SU-DHL-6 (cell line): ENCODE measurements at regions not wholly inside any gene's neighbourhood (a gene's known extent, or its start where the extent isn't known, plus 50 kb on each side); places are given as distances from the start of the nearest gene placed in this dataset.
"Not testable (repeated sequence)": the region's sequence is repeated elsewhere in the genome, so short reads cannot be mapped to it uniquely, and the experiment has no call there.

Source experiments
- H2AFZ ChIP-seq: fragments of 200-600 bp; sonication (generic); 2 replicates; pipeline ENCODE4 v1.6.1; 2014; ENCODE audit warnings: low read depth, mild to moderate bottlenecking, moderate library complexity, mixed read lengths, antibody characterized with exemption, low read length; ENCODE audit not compliant: severe bottlenecking
- H3F3A ChIP-seq: fragments of 200-600 bp; shearing (Covaris generic); 2 replicates; pipeline ENCODE4 v1.6.0; 2016; ENCODE audit warnings: antibody characterized with exemption, mild to moderate bottlenecking; ENCODE audit not compliant: insufficient read depth
- H3K27ac ChIP-seq: fragments of 200-600 bp; sonication (generic); 2 replicates; pipeline ENCODE4 v1.5.1; 2016; ENCODE audit warnings: low read depth, mild to moderate bottlenecking, low read length, moderate library complexity, mixed read lengths
- H3K27me3 ChIP-seq: fragments of 200-600 bp; sonication (generic), shearing (Covaris generic); 2 replicates; pipeline ENCODE4 v1.6.0; 2014; ENCODE audit warnings: mild to moderate bottlenecking, low read length
- H3K36me3 ChIP-seq: fragments of 200-600 bp; sonication (generic); 2 replicates; pipeline ENCODE4 v1.6.1; 2014; ENCODE audit warnings: mild to moderate bottlenecking, low read length, mixed read lengths
- H3K4me2 ChIP-seq: fragments of 300-600, 200-600 bp; shearing (Covaris generic), sonication (generic); 2 replicates; pipeline ENCODE4 v1.6.0; 2014; ENCODE audit warnings: low read length, low read depth, mild to moderate bottlenecking; ENCODE audit not compliant: poor library complexity, severe bottlenecking
- H3K4me3 ChIP-seq: fragments of 200-600 bp; sonication (generic); 2 replicates; pipeline ENCODE4 v1.5.1; 2014; ENCODE audit warnings: antibody characterized with exemption, low read length, mild to moderate bottlenecking, mixed read lengths; ENCODE audit not compliant: insufficient read depth, poor library complexity, severe bottlenecking
- H3K79me2 ChIP-seq: fragments of 200-600 bp; sonication (generic); 2 replicates; pipeline ENCODE4 v1.6.1; 2014; ENCODE audit warnings: mild to moderate bottlenecking, low read length, moderate library complexity; ENCODE audit not compliant: insufficient read depth
- H3K9ac ChIP-seq: fragments of 200-600 bp; sonication (generic); 2 replicates; pipeline ENCODE4 v1.7.0; 2014; ENCODE audit warnings: mild to moderate bottlenecking, low read length
- H3K9me2 ChIP-seq: fragments of 200-600 bp; sonication (generic); replicated peaks from 2 replicates; pipeline ENCODE4 v1.6.1; 2014; ENCODE audit warnings: low read length; ENCODE audit not compliant: insufficient read depth
- H3K9me3 ChIP-seq: fragments of 200-600 bp; sonication (generic); 2 replicates; pipeline ENCODE4 v1.6.1; 2014; ENCODE audit warnings: low read length, mixed read lengths; ENCODE audit not compliant: insufficient read depth
- H4K20me1 ChIP-seq: fragments of 200-600 bp; sonication (generic); 2 replicates; pipeline ENCODE4 v1.6.1; 2014; ENCODE audit warnings: low read depth, mild to moderate bottlenecking, antibody characterized with exemption, low read length, moderate library complexity, mixed read lengths
- CTCF ChIP-seq: fragments of 200-600 bp; sonication (generic); IDR thresholded peaks from one replicate; pipeline ENCODE4 v1.5.1; 2017; ENCODE audit warnings: antibody characterized with exemption, mild to moderate bottlenecking, low read length, moderate library complexity; ENCODE audit not compliant: insufficient read depth, poor library complexity, severe bottlenecking
- EZH2phosphoT487 ChIP-seq: fragments of 200-600 bp; sonication (generic), shearing (Covaris generic); conservative IDR thresholded peaks from 2 replicates; pipeline ENCODE4 v1.6.1; 2018; ENCODE audit warnings: mild to moderate bottlenecking, antibody characterized with exemption, low read length, moderate library complexity, mixed read lengths

DNA sequence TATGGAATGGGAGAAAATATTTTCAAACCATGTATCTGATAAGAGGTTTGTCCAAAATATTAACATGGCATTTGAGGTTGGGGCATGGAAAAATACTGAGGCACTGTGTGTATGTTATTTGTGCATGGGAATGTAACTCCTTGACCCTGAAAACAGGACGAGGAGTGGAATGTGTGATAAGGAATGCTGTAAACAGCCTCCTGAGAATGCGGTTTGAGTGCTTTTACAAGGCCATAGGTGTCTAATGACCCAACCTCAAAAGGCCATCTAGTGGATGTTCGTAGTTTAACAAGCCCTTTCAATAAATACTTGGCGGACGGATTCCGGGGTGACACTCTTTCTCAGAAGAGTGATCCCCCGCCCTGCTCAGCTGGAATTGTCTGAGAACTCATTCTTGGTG is 162.9 kb upstream of the USP9X start:
- Histone ChIP-seq H3K4me2 (no peak overlapping the region), H3K9ac (no peak overlapping the region), H4K20me1 (no peaks in the 10 kb centered on the region), H3K4me3 (no peak overlapping the region), H3K79me2 (no peaks in the 10 kb centered on the region), H2AFZ (no peak overlapping the region), H3K27ac (no peak overlapping the region), H3K27me3 (no peaks in the 10 kb centered on the region), H3K9me2 (no peaks in the 10 kb centered on the region), H3F3A (no peaks in the 10 kb centered on the region), H3K9me3 (no peaks in the 10 kb centered on the region), H3K36me3 (no peaks in the 10 kb centered on the region)
- TF ChIP-seq CTCF (no peak), EZH2phosphoT487 (no peak)

- H4K20me1 ChIP-seq, H3K4me3 ChIP-seq, H3K9me2 ChIP-seq, H3F3A ChIP-seq, H3K27me3 ChIP-seq, H2AFZ ChIP-seq, H3K79me2 ChIP-seq, H3K9ac ChIP-seq, H3K9me3 ChIP-seq, H3K27ac ChIP-seq, H3K36me3 ChIP-seq, H3K4me2 ChIP-seq: not testable (repeated sequence)
Measured at GRCh38 chrX:40926739-40927427, 158.4 kb upstream of the USP9X start.

DNA sequence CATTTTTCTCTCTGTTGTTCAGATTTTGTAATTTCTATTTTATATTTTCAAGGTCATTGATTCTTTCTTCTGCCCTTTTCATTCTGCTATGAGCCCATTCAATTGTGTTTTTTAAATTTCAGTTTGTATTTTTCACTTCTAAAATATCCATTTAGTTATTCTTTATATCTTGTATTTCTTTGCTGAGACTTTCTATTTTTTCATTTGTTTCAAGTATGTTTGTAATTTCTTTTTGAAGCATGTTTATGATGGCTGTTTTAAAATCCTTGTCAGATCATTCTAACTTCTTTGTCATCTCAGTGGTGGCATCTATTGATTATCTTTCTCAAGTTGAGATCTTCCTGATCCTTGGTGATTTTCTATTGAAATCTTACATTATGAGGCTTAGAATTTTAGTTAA is 157.2 kb upstream of the USP9X start:
- Histone ChIP-seq H3K79me2 (no peaks in the 10 kb centered on the region), H3K4me2 (no peak overlapping the region)

More for the DNA sequence above, 157.2 kb upstream of the USP9X start:
- Histone ChIP-seq H3K9ac (no peak overlapping the region), H3K36me3 (no peaks in the 10 kb centered on the region), H3K4me3 (no peak overlapping the region), H3F3A (no peaks in the 10 kb centered on the region), H3K9me2 (no peaks in the 10 kb centered on the region), H3K9me3 (no peaks in the 10 kb centered on the region), H3K27ac (no peak overlapping the region), H2AFZ (no peak overlapping the region), H4K20me1 (no peaks in the 10 kb centered on the region), H3K27me3 (no peaks in the 10 kb centered on the region)
- TF ChIP-seq EZH2phosphoT487 = no peak
- TF ChIP-seq CTCF = no peak
